ENCODE measurements at regions not wholly inside any gene's neighbourhood (a gene's known extent, or its start where the extent isn't known, plus 50 kb on each side); places are given as distances from the start of the nearest gene placed in this dataset.

DNA sequence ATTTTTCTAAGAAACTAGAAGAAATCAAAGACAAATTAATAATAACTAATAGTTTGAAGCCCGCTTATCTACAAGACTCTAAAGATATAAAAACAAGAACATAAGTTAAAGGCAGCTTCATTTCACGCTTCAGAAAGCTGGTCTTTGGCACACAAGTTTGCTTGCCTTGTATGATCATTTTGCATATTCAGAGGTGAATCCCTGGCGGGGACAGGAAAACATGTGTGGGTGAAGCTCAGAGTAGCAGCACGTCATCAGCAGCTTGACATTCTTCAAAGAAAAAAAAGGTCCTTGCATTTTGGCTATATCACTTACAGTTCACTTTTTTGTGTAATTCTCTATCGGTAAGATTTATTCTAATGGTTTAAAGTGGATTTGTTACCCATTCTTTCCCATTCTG lies 1911.8 kb downstream of the MRPL39 start:
- dilution Hi-C loops (cut with MboI; ENCODE audit: extremely low pct_ligation_motif_present, low sequenced_read_pairs) = no loop called here
- intact Hi-C loops (cut with micrococcal nuclease) = no loop called here
- TF ChIP-seq MYC (IDR thresholded peaks at IDR 0.05; ENCODE audit: low read depth, low read length) (no peak), POLR2AphosphoS5 (IDR thresholded peaks at IDR 0.05; ENCODE audit: insufficient read depth, low read depth, low read length) (no peak), JUN (IDR thresholded peaks at IDR 0.05; ENCODE audit: borderline replicate concordance, insufficient read depth, insufficient read length, low read depth) (no peak), POLR2A (IDR thresholded peaks at IDR 0.05; ENCODE audit: low read depth, low read length) (no peak), EZH2 (IDR thresholded peaks at IDR 0.05; ENCODE audit: borderline replicate concordance, low read depth, low read length, severe bottlenecking) (no peak), GATA2 (IDR thresholded peaks at IDR 0.05; ENCODE audit: insufficient read depth, insufficient read length, low read depth, low read length) (no peak), FOS (IDR thresholded peaks at IDR 0.05; ENCODE audit: borderline replicate concordance, insufficient read depth, low read length) (no peak)
- TF ChIP-seq, protein P1, sequence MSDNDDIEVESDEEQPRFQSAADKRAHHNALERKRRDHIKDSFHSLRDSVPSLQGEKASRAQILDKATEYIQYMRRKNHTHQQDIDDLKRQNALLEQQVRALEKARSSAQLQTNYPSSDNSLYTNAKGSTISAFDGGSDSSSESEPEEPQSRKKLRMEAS (IDR thresholded peaks at IDR 0.05; ENCODE audit: insufficient read depth, insufficient read length) = no peak
- TF ChIP-seq, protein P2, sequence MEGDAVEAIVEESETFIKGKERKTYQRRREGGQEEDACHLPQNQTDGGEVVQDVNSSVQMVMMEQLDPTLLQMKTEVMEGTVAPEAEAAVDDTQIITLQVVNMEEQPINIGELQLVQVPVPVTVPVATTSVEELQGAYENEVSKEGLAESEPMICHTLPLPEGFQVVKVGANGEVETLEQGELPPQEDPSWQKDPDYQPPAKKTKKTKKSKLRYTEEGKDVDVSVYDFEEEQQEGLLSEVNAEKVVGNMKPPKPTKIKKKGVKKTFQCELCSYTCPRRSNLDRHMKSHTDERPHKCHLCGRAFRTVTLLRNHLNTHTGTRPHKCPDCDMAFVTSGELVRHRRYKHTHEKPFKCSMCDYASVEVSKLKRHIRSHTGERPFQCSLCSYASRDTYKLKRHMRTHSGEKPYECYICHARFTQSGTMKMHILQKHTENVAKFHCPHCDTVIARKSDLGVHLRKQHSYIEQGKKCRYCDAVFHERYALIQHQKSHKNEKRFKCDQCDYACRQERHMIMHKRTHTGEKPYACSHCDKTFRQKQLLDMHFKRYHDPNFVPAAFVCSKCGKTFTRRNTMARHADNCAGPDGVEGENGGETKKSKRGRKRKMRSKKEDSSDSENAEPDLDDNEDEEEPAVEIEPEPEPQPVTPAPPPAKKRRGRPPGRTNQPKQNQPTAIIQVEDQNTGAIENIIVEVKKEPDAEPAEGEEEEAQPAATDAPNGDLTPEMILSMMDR (IDR thresholded peaks at IDR 0.05; ENCODE audit: extremely low read depth in 1 of 2, insufficient read depth in 1 of 2, low read depth in 1 of 2, low read length in 2 of 2) = no peak
- ChIA-PET CTCF (interaction anchor here (1.5 kb wide), 1 partner anchor 9 kb away, joined by 4 read pairs; no protein-coding TSS in a partner anchor), POLR2A (no interaction called here)
- H4K20me1 ChIP-seq (replicated peaks; ENCODE audit: control insufficient read depth, extremely low read depth, insufficient read depth, low read length) = no peaks in the 10 kb centered on the region
- H3K4me2 ChIP-seq (ENCODE audit: insufficient read depth, low read length) = no peak overlapping the region
- no peak overlapping the region for H3K9ac ChIP-seq (replicated peaks; ENCODE audit: extremely low read depth, insufficient read depth, low read length)
- FAIRE-seq (no peak), DNase-seq (ENCODE audit: low read depth, low spot score) (no peak)
- no peak overlapping the region for H2AFZ ChIP-seq (ENCODE audit: low read depth, low read length)
- peaks cover 3% of the 10 kb centered on the region for H3K9me3 ChIP-seq (replicated peaks; ENCODE audit: control insufficient read depth, insufficient read depth, low read length)
- H3K27ac ChIP-seq (ENCODE audit: insufficient read depth, low read depth, low read length) = no peak overlapping the region
- no TSS peak for BruUV-seq (replicated peaks)
- no peaks in the 10 kb centered on the region for H3K9me1 ChIP-seq (replicated peaks; ENCODE audit: control insufficient read depth, extremely low read depth, insufficient read depth, low read length)
- H3K4me3 ChIP-seq (replicated peaks in 1 of 3; ENCODE audit: insufficient read depth in 1 of 3, low read depth in 1 of 3, low read length in 3 of 3) = no peak overlapping the region
- H3K4me1 ChIP-seq (ENCODE audit: control insufficient read depth, extremely low read depth, insufficient read depth, low read length) = no peaks in the 10 kb centered on the region
- H3K36me3 ChIP-seq (ENCODE audit: control insufficient read depth in 2 of 2, extremely low read depth in 1 of 2, insufficient read depth in 2 of 2, low read length in 2 of 2) = no peaks in the 10 kb centered on the region
- H3K79me2 ChIP-seq (ENCODE audit: control insufficient read depth, insufficient read depth, low read length) = no peaks in the 10 kb centered on the region
- H3K27me3 ChIP-seq (ENCODE audit: control insufficient read depth in 2 of 2, insufficient read depth in 2 of 2, low read length in 2 of 2) = no peaks in the 10 kb centered on the region

Measured in endothelial cell of umbilical vein (primary cell).